IMR-90 (cell line): ENCODE measurements at regions not wholly inside any gene's neighbourhood (a gene's known extent, or its start where the extent isn't known, plus 50 kb on each side); places are given as distances from the start of the nearest gene placed in this dataset.

Experiments
- ATAC-seq: fragments of 200-7000 bp; cut with Tn5 transposase; 2 replicates; pipeline ENCODE4 v1.9.1; 2020; ENCODE audit warnings: low read depth, mild to moderate bottlenecking, moderate library complexity
- BruUV-seq: library from RNA; stranded (reverse); fragments of 400-500 nt; replicated peaks from 2 replicates; lab custom pipeline; 2021; lab: Mats Ljungman, UMichigan
- CTCF ChIA-PET: fragments of 300-600 bp; formaldehyde crosslinking; extraction: SDS; loops from one replicate; lab custom pipeline; 2021; ENCODE audit warnings: antibody characterized with exemption; lab: Yijun Ruan, JAX
- POLR2A ChIA-PET: fragments of 300-600 bp; sonication (Branson Sonifier 250); formaldehyde crosslinking; loops from one replicate; lab custom pipeline; 2022; ENCODE audit warnings: antibody characterized with exemption; ENCODE audit not compliant: unreplicated experiment; lab: Charles Lee
- DNase-seq: peaks from one replicate; pipeline ENCODE4 v3.0.0; 2013
- H2AFZ ChIP-seq: replicated peaks from 2 replicates; pipeline ENCODE3; 2013; ENCODE audit warnings: low read length, mild to moderate bottlenecking; ENCODE audit not compliant: poor library complexity
- H2AK5ac ChIP-seq: 2 replicates; pipeline ENCODE4 v1.6.1; 2013; ENCODE audit warnings: low read depth, low read length, inconsistent platforms
- H2AK9ac ChIP-seq: replicated peaks from 2 replicates; pipeline ENCODE3; 2013; ENCODE audit warnings: mild to moderate bottlenecking, low read depth, low read length, moderate library complexity; ENCODE audit not compliant: poor library complexity
- H2BK120ac ChIP-seq: 2 replicates; pipeline ENCODE4 v1.6.1; 2013; ENCODE audit warnings: low read depth, low read length, inconsistent platforms
- H2BK15ac ChIP-seq: 3 replicates; pipeline ENCODE4 v1.6.1; 2013; ENCODE audit warnings: low read depth, low read length, inconsistent platforms
- H2BK20ac ChIP-seq: 2 replicates; pipeline ENCODE4 v1.6.1; 2013; ENCODE audit warnings: low read depth, mild to moderate bottlenecking, inconsistent platforms, low read length, moderate library complexity
- H2BK5ac ChIP-seq: 2 replicates; pipeline ENCODE4 v1.6.1; 2013; ENCODE audit warnings: mild to moderate bottlenecking, low read depth, low read length, inconsistent platforms; ENCODE audit not compliant: poor library complexity, severe bottlenecking
- H3K14ac ChIP-seq: replicated peaks from 2 replicates; pipeline ENCODE4 v1.6.1; 2013; ENCODE audit warnings: low read depth, low read length, inconsistent platforms
- H3K18ac ChIP-seq: 2 replicates; pipeline ENCODE4 v1.6.1; 2013; ENCODE audit warnings: low read depth, low read length, control low read depth
- H3K23ac ChIP-seq: 2 replicates; pipeline ENCODE4 v1.6.1; 2013; ENCODE audit warnings: low read depth, low read length, inconsistent platforms
- H3K27ac ChIP-seq: 2 replicates; pipeline ENCODE4 v1.5.1; 2013; ENCODE audit warnings: mild to moderate bottlenecking, control low read depth, low read length; ENCODE audit not compliant: insufficient read depth
- H3K27me3 ChIP-seq: 2 replicates; pipeline ENCODE4 v1.6.1; 2013; ENCODE audit warnings: low read length; ENCODE audit not compliant: control insufficient read depth, insufficient read depth
- H3K36me3 ChIP-seq: 2 replicates; pipeline ENCODE4 v1.6.1; 2013; ENCODE audit warnings: low read length, mixed read lengths; ENCODE audit not compliant: control insufficient read depth, insufficient read depth
- H3K4ac ChIP-seq: 2 replicates; pipeline ENCODE4 v1.6.1; 2013; ENCODE audit warnings: low read depth, low read length, inconsistent platforms
- H3K4me1 ChIP-seq: 2 replicates; pipeline ENCODE4 v1.6.1; 2013; ENCODE audit warnings: low read length, mixed read lengths; ENCODE audit not compliant: control insufficient read depth, insufficient read depth
- H3K4me2 ChIP-seq: 2 replicates; pipeline ENCODE4 v1.6.1; 2013; ENCODE audit warnings: low read depth, mild to moderate bottlenecking, control low read depth, low read length, moderate library complexity
- H3K4me3 ChIP-seq: 2 replicates; pipeline ENCODE4 v1.5.1; 2013; ENCODE audit warnings: low read depth, mild to moderate bottlenecking, control low read depth, low read length, moderate library complexity; ENCODE audit not compliant: insufficient read depth
- H3K56ac ChIP-seq: 2 replicates; pipeline ENCODE4 v1.6.1; 2013; ENCODE audit warnings: low read length, inconsistent platforms; ENCODE audit not compliant: insufficient read depth; ENCODE audit errors: extremely low read depth
- H3K79me1 ChIP-seq, 2 experiments: 2 replicates each; pipeline ENCODE4 v1.6.1; 2013; ENCODE audit warnings: low read length in 2 of 2, inconsistent platforms in 1 of 2, low read depth in 1 of 2
- H3K9ac ChIP-seq: 2 replicates; pipeline ENCODE4 v1.6.1; 2013; ENCODE audit warnings: low read depth, low read length, control low read depth
- H3K9me1 ChIP-seq: 2 replicates; pipeline ENCODE4 v1.6.1; 2013; ENCODE audit warnings: low read length, inconsistent platforms; ENCODE audit not compliant: insufficient read depth
- H3K9me3 ChIP-seq: 2 replicates; pipeline ENCODE4 v1.6.1; 2013; ENCODE audit warnings: low read length; ENCODE audit not compliant: control insufficient read depth, insufficient read depth
- H4K20me1 ChIP-seq: 2 replicates; pipeline ENCODE4 v1.6.1; 2013; ENCODE audit warnings: low read length, inconsistent platforms; ENCODE audit not compliant: insufficient read depth
- H4K5ac ChIP-seq: 2 replicates; pipeline ENCODE4 v1.6.1; 2013; ENCODE audit warnings: mild to moderate bottlenecking, low read depth, low read length, control low read depth
- H4K8ac ChIP-seq, 2 experiments: 2 replicates each; pipeline ENCODE4 v1.6.1; 2013; ENCODE audit warnings: low read depth in 2 of 2, low read length in 2 of 2, control low read depth in 1 of 2, inconsistent platforms in 1 of 2
- H4K91ac ChIP-seq: 2 replicates; pipeline ENCODE4 v1.6.1; 2013; ENCODE audit warnings: low read depth, low read length, inconsistent platforms; ENCODE audit not compliant: insufficient read depth
- BHLHE40 ChIP-seq: fragments of 150-350 bp; IDR thresholded peaks from 2 replicates; pipeline ENCODE4 v1.6.1; 2016; ENCODE audit warnings: mild to moderate bottlenecking, low read depth, low read length
- MXI1 ChIP-seq: IDR thresholded peaks from 2 replicates; pipeline ENCODE4 v1.6.1; 2012; ENCODE audit warnings: low read depth, mild to moderate bottlenecking, low read length, moderate library complexity, borderline replicate concordance
- RCOR1 ChIP-seq: IDR thresholded peaks from 2 replicates; pipeline ENCODE4 v1.6.1; 2012; ENCODE audit warnings: mild to moderate bottlenecking, low read length, improper control_type of control experiment; ENCODE audit not compliant: insufficient replicate concordance
- RFX5 ChIP-seq: IDR thresholded peaks from 2 replicates; pipeline ENCODE4 v1.8.0; 2012; ENCODE audit warnings: low read depth, mild to moderate bottlenecking, low read length, moderate library complexity
- WGBS, 2 experiments: methylation state at CpG; one replicate each; pipeline versions ENCODE4 v1.1.5 to v1.1.7; 2013; ENCODE audit warnings: missing lambda C conversion rate in 2 of 2; ENCODE audit not compliant: insufficient read length in 1 of 2; ENCODE audit errors: extremely low coverage in 2 of 2; 5-methylcytosine and 5-hydroxymethylcytosine counted together
- dilution Hi-C: fragments of 300-500 bp; cut with HindIII; formaldehyde crosslinking; loops from one replicate; pipeline ENCODE4 v1.14.3; 2018; ENCODE audit warnings: low sequenced_read_pairs; ENCODE audit not compliant: unreplicated experiment
- in situ Hi-C: fragments of 300-500 bp; cut with MboI; formaldehyde crosslinking; loops from 3 replicates; pipeline ENCODE4 v1.14.3; 2019; ENCODE audit warnings: low sequenced_read_pairs, inconsistent platforms, mixed read lengths
- intact Hi-C: fragments of 100-400 bp; cut with micrococcal nuclease; formaldehyde crosslinking; loops from 2 replicates; pipeline ENCODE4 v1.10.0; 2022

GRCh38 chr4:59936566-59936965, 1263.6 kb upstream of the ADGRL3 start:
- Histone ChIP-seq H3K4me1 (no peaks in the 10 kb centered on the region), H3K27me3 (no peaks in the 10 kb centered on the region), H3K4me3 (no peak overlapping the region), H3K56ac (no peak overlapping the region), H2AFZ (no peak overlapping the region), H2AK9ac (no peak overlapping the region), H3K18ac (no peak overlapping the region), H3K36me3 (no peaks in the 10 kb centered on the region), H2BK15ac (no peak overlapping the region), H3K4ac (no peak overlapping the region), H4K20me1 (no peaks in the 10 kb centered on the region), H2AK5ac (no peak overlapping the region), H4K5ac (no peak overlapping the region), H2BK20ac (no peak overlapping the region), H3K9ac (no peak overlapping the region), H2BK5ac (no peak overlapping the region), H4K8ac (no peak overlapping the region), H3K9me1 (no peaks in the 10 kb centered on the region), H3K4me2 (no peak overlapping the region), H4K91ac (no peak overlapping the region), H3K14ac (no peak overlapping the region), H3K9me3 (no peaks in the 10 kb centered on the region), H3K23ac (no peak overlapping the region), H2BK120ac (no peak overlapping the region), H3K79me1 (no peaks in the 10 kb centered on the region), H3K27ac (no peak overlapping the region)
- CTCF ChIA-PET: no interaction called here
- in situ Hi-C loops (no loop called here), dilution Hi-C loops (no loop called here), intact Hi-C loops (no loop called here)
- ATAC-seq (no peak), DNase-seq (no peak)
- BruUV-seq: no TSS peak
- 43% methylated on average over 1 of the region's 3 CpGs; no CpG with 5 or more reads in 1 of the 2 experiments for WGBS, 2 experiments
- POLR2A ChIA-PET: no interaction called here
- TF ChIP-seq MXI1 (no peak), BHLHE40 (no peak), RFX5 (no peak), RCOR1 (no peak)
